RWPE2 (cell line): ENCODE measurements at regions not wholly inside any gene's neighbourhood (a gene's known extent, or its start where the extent isn't known, plus 50 kb on each side); places are given as distances from the start of the nearest gene placed in this dataset.

ENCODE experiments used
- ATAC-seq: fragments of 200-7000 bp; cut with Tn5 transposase; 3 replicates; pipeline ENCODE4 v1.9.1; 2021; ENCODE audit warnings: low read depth
- DNase-seq: peaks from one replicate; pipeline ENCODE4 v3.0.0-alpha.2; 2020; ENCODE audit warnings: low spot score
- H3K27ac ChIP-seq: fragments of 450-650 bp; 2 replicates; pipeline ENCODE4 v1.5.1; 2017; ENCODE audit warnings: mild to moderate bottlenecking; ENCODE audit not compliant: poor library complexity, severe bottlenecking
- H3K27me3 ChIP-seq: fragments of 250-450 bp; sonication (Bioruptor Pico); 2 replicates; pipeline ENCODE4 v1.5.1; 2021; ENCODE audit warnings: mild to moderate bottlenecking, moderate library complexity; ENCODE audit not compliant: insufficient read depth, poor library complexity, severe bottlenecking
- H3K36me3 ChIP-seq: fragments of 250-450 bp; sonication (Bioruptor Pico); 2 replicates; pipeline ENCODE4 v1.5.1; 2020; ENCODE audit warnings: low read depth, mild to moderate bottlenecking, moderate library complexity
- H3K4me1 ChIP-seq: fragments of 250-450 bp; sonication (Bioruptor Pico); 2 replicates; pipeline ENCODE4 v1.5.1; 2021; ENCODE audit warnings: mild to moderate bottlenecking, moderate library complexity; ENCODE audit not compliant: insufficient read depth, poor library complexity, severe bottlenecking
- H3K4me3 ChIP-seq: fragments of 250-450 bp; sonication (Bioruptor Pico); 2 replicates; pipeline ENCODE4 v1.5.1; 2021; ENCODE audit warnings: mild to moderate bottlenecking, moderate library complexity; ENCODE audit not compliant: severe bottlenecking
- H3K9me3 ChIP-seq: fragments of 250-450 bp; sonication (Bioruptor Pico); 2 replicates; pipeline ENCODE4 v1.5.1; 2021; ENCODE audit warnings: mild to moderate bottlenecking, moderate library complexity; ENCODE audit not compliant: severe bottlenecking
- CTCF ChIP-seq: fragments of 450-650 bp; IDR thresholded peaks from one replicate; pipeline ENCODE4 v1.5.1; 2017; ENCODE audit warnings: mild to moderate bottlenecking, moderate library complexity; ENCODE audit not compliant: poor library complexity, severe bottlenecking

- Histone ChIP-seq H3K4me3 (no peak overlapping the region), H3K27ac (no peak overlapping the region), H3K9me3 (no peaks in the 10 kb centered on the region), H3K27me3 (no peaks in the 10 kb centered on the region), H3K4me1 (no peaks in the 10 kb centered on the region), H3K36me3 (no peaks in the 10 kb centered on the region)
- ATAC-seq: no peak
- no peak for TF ChIP-seq CTCF
- no peak for DNase-seq
Observed at GRCh38 chr7:153504288-153505075, 547.7 kb upstream of the DPP6 start.

DNA sequence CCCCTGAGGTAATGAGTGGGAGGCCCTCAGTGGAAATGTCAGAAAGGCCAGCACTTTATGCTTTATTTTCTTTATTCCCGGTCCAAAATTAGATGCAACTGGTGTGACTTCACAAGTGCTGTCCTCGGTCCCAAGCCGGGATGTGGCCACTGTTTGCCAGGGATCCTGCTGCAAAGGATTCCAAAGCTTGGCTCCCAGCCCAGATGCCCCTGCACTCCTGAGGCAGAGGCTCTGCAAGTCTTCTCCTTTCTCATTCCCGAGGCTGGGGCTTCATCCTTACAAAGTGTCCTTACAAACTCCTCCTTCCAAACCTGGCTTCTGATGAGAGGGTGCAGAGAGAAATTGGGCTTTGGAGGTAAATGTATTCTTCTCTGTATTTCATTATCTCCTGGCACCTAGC, 544.3 kb upstream of the DPP6 start:
- no peaks in the 10 kb centered on the region for H3K36me3 ChIP-seq
- no peak for TF ChIP-seq CTCF

DNA sequence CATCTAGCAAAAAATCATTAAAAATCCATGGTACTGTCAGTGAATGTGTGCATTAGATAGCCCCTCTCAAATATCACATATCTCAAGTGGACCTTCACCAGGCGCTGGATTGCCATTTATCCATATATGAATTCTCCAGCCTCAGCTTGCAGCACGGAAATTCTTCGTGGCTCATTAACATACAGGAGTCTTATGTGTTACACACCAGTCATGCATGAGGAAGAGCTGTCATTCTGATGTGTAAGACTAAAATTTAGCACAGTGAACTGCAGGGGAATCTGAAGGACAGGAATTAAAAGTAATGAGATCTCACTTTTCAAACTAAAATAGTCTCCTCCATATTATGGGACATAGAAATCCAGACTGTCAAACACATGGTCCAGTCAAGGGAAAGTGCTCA, 542.4 kb upstream of the DPP6 start:
- no peak for TF ChIP-seq CTCF
- no peak for DNase-seq
- Histone ChIP-seq H3K27me3 (no peaks in the 10 kb centered on the region), H3K4me1 (no peaks in the 10 kb centered on the region), H3K4me3 (no peak overlapping the region), H3K36me3 (no peaks in the 10 kb centered on the region), H3K27ac (no peak overlapping the region), H3K9me3 (no peaks in the 10 kb centered on the region)
- no peak for ATAC-seq

More for the DNA sequence above, 544.3 kb upstream of the DPP6 start:
- no peaks in the 10 kb centered on the region for H3K27me3 ChIP-seq
- DNase-seq: no peak
- no peak for ATAC-seq
- H3K4me1 ChIP-seq: no peaks in the 10 kb centered on the region
- no peak overlapping the region for H3K27ac ChIP-seq
- no peak overlapping the region for H3K4me3 ChIP-seq
- no peaks in the 10 kb centered on the region for H3K9me3 ChIP-seq

- no peak for DNase-seq
- TF ChIP-seq CTCF: no peak
- Histone ChIP-seq H3K4me1 (no peaks in the 10 kb centered on the region), H3K36me3 (no peaks in the 10 kb centered on the region), H3K27ac (no peak overlapping the region), H3K4me3 (no peak overlapping the region), H3K27me3 (no peaks in the 10 kb centered on the region), H3K9me3 (no peaks in the 10 kb centered on the region)
- no peak for ATAC-seq
Observed at GRCh38 chr7:153510674-153511073, 541.5 kb upstream of the DPP6 start.

- Histone ChIP-seq H3K36me3 (no peaks in the 10 kb centered on the region), H3K27ac (no peak overlapping the region), H3K27me3 (no peaks in the 10 kb centered on the region), H3K9me3 (no peaks in the 10 kb centered on the region), H3K4me3 (no peak overlapping the region), H3K4me1 (no peaks in the 10 kb centered on the region)
- TF ChIP-seq CTCF: no peak
- DNase-seq (no peak), ATAC-seq (no peak)
Observed at GRCh38 chr7:153514032-153514431, 538.2 kb upstream of the DPP6 start.
